Testis (tissue), 2 donors: ENCODE measurements at regions not wholly inside any gene's neighbourhood (a gene's known extent, or its start where the extent isn't known, plus 50 kb on each side); places are given as distances from the start of the nearest gene placed in this dataset.

ENCODE experiments used
- DNase-seq: peaks from one replicate; pipeline ENCODE4 v3.0.0-alpha.2; 2019
- H3K27ac ChIP-seq, 2 donors: fragments of 200-600 bp; sonication (generic); one replicate each; pipeline ENCODE4 v1.5.1; 2019
- H3K27me3 ChIP-seq: fragments of 200-600 bp; sonication (generic); one replicate; pipeline ENCODE4 v1.5.1; 2019
- H3K36me3 ChIP-seq: fragments of 200-600 bp; sonication (generic); one replicate; pipeline ENCODE4 v1.5.1; 2017; ENCODE audit warnings: low read depth; ENCODE audit errors: missing control alignments
- H3K4me1 ChIP-seq: fragments of 200-600 bp; sonication (generic); one replicate; pipeline ENCODE4 v1.5.1; 2019
- H3K4me3 ChIP-seq, 2 donors: fragments of 200-600 bp; sonication (generic); one replicate each; pipeline ENCODE4 v1.5.1; 2017 to 2019
- H3K9me3 ChIP-seq: fragments of 200-600 bp; sonication (generic); one replicate; pipeline ENCODE4 v1.5.1; 2017
- CTCF ChIP-seq, 3 experiments: fragments of 450-650 bp in 2 of 3; fragments of 200-600 bp in 1 of 3; sonication (generic) in 1 of 3; IDR thresholded peaks; one replicate each; pipeline ENCODE4 v1.5.1; 2016 to 2019; ENCODE audit warnings: antibody characterized with exemption in 3 of 3, mild to moderate bottlenecking in 2 of 3, moderate library complexity in 1 of 3
- POLR2A ChIP-seq: fragments of 450-650 bp; IDR thresholded peaks from one replicate; pipeline ENCODE4 v1.6.1; 2017; ENCODE audit warnings: antibody characterized with exemption, mild to moderate bottlenecking, moderate library complexity
- WGBS, 2 donors: methylation state at CpG; one replicate each; pipeline ENCODE4 v1.1.5; 2018; 5-methylcytosine and 5-hydroxymethylcytosine counted together
- intact Hi-C: fragments of 100-400 bp; cut with DNase I; formaldehyde crosslinking; loops from one replicate; pipeline ENCODE4 v1.15.1; 2023; ENCODE audit warnings: low total_unique reads

- H3K9me3 ChIP-seq, result no peaks in the 10 kb centered on the region
- H3K27ac ChIP-seq, result no peak overlapping the region
- H3K4me1 ChIP-seq, result no peaks in the 10 kb centered on the region
- DNase-seq, result no peak
- no peak overlapping the region for H3K4me3 ChIP-seq
- no peaks in the 10 kb centered on the region for H3K27me3 ChIP-seq
- H3K36me3 ChIP-seq, result no peaks in the 10 kb centered on the region
- 94% methylated on average over 4 of the region's 4 CpGs for WGBS, 2 donors
- TF ChIP-seq CTCF (IDR thresholded peaks at IDR 0.05) (no peak), POLR2A (no peak)
- intact Hi-C loops, result no loop called here
Observed at GRCh38 chr16:51085271-51085670, 65.8 kb downstream of the SALL1 start.

GRCh38 chr16:51084074-51084928, 66.8 kb downstream of the SALL1 start:
- no peak overlapping the region for H3K4me3 ChIP-seq
- 77 to 80% methylated on average over 3 of the region's 3 CpGs for WGBS, 2 donors
- intact Hi-C loops, result no loop called here
- DNase-seq, result no peak
- TF ChIP-seq POLR2A, result no peak
- TF ChIP-seq CTCF (IDR thresholded peaks at IDR 0.05), result no peak
- no peak overlapping the region for H3K27ac ChIP-seq
- H3K36me3 ChIP-seq, result no peaks in the 10 kb centered on the region
- H3K4me1 ChIP-seq, result no peaks in the 10 kb centered on the region
- no peaks in the 10 kb centered on the region for H3K9me3 ChIP-seq
- H3K27me3 ChIP-seq, result no peaks in the 10 kb centered on the region

GRCh38 chr16:51072591-51072990, 78.5 kb downstream of the SALL1 start:
- H3K9me3 ChIP-seq, result no peaks in the 10 kb centered on the region
- 52 to 63% methylated on average over 4 of the region's 4 CpGs for WGBS, 2 donors
- H3K27ac ChIP-seq, result no peak overlapping the region
- intact Hi-C loops, result no loop called here
- DNase-seq, result no peak
- no peaks in the 10 kb centered on the region for H3K27me3 ChIP-seq
- H3K4me3 ChIP-seq, result no peak overlapping the region
- H3K4me1 ChIP-seq, result no peaks in the 10 kb centered on the region
- H3K36me3 ChIP-seq, result no peaks in the 10 kb centered on the region
- no peak for TF ChIP-seq CTCF (IDR thresholded peaks at IDR 0.05)
- TF ChIP-seq POLR2A, result no peak

GRCh38 chr16:51071326-51071725, 79.7 kb downstream of the SALL1 start:
- Histone ChIP-seq H3K4me1 (no peaks in the 10 kb centered on the region), H3K27me3 (no peaks in the 10 kb centered on the region), H3K4me3 (no peak overlapping the region), H3K36me3 (no peaks in the 10 kb centered on the region), H3K9me3 (no peaks in the 10 kb centered on the region), H3K27ac (no peak overlapping the region)
- WGBS, 2 donors, result 85 to 93% methylated on average over 6 to 9 of the region's 9 CpGs
- TF ChIP-seq POLR2A (no peak), CTCF (IDR thresholded peaks at IDR 0.05) (no peak)
- intact Hi-C loops, result no loop called here
- no peak for DNase-seq

- Histone ChIP-seq H3K4me1 (no peaks in the 10 kb centered on the region), H3K4me3 (no peak overlapping the region), H3K9me3 (no peaks in the 10 kb centered on the region), H3K36me3 (no peaks in the 10 kb centered on the region), H3K27ac (no peak overlapping the region), H3K27me3 (no peaks in the 10 kb centered on the region)
- TF ChIP-seq CTCF (IDR thresholded peaks at IDR 0.05) (no peak), POLR2A (no peak)
- no peak for DNase-seq
- intact Hi-C loops, result no loop called here
- WGBS, 2 donors, result 62 to 80% methylated on average over 7 of the region's 7 CpGs
Observed at GRCh38 chr16:51067352-51067751, 83.7 kb downstream of the SALL1 start.
